Aorta (tissue), 5 donors: ENCODE measurements at regions not wholly inside any gene's neighbourhood (a gene's known extent, or its start where the extent isn't known, plus 50 kb on each side); places are given as distances from the start of the nearest gene placed in this dataset.

Experiments used
- ATAC-seq: fragments of 200-7000 bp; cut with Tn5 transposase; one replicate; pipeline ENCODE4 v1.9.1; 2022; ENCODE audit warnings: moderate library complexity; ENCODE audit not compliant: low FRiP score
- DNase-seq, 2 donors: peaks; one replicate each; pipeline ENCODE4 v3.0.0-alpha.2; 2020
- H3K27ac ChIP-seq, 2 donors: one replicate each; pipeline ENCODE4 v1.5.1; 2013; ENCODE audit warnings: low read length in 2 of 2, mild to moderate bottlenecking in 2 of 2, moderate library complexity in 2 of 2, control low read depth in 1 of 2, inconsistent platforms in 1 of 2, low read depth in 1 of 2
- H3K27me3 ChIP-seq, 2 donors: one replicate each; pipeline ENCODE4 v1.6.1; 2013; ENCODE audit warnings: control low read depth in 1 of 2, low read length in 1 of 2, mild to moderate bottlenecking in 1 of 2, moderate library complexity in 1 of 2; ENCODE audit not compliant: insufficient read depth in 2 of 2, control insufficient read depth in 1 of 2
- H3K36me3 ChIP-seq, 2 donors: one replicate each; pipeline ENCODE4 v1.6.1; 2013; ENCODE audit warnings: control low read depth in 1 of 2, low read length in 1 of 2, mild to moderate bottlenecking in 1 of 2; ENCODE audit not compliant: insufficient read depth in 2 of 2, control insufficient read depth in 1 of 2
- H3K4me1 ChIP-seq, 2 donors: one replicate each; pipeline ENCODE4 v1.6.1; 2013; ENCODE audit warnings: low read length in 2 of 2, control low read depth in 1 of 2, mild to moderate bottlenecking in 1 of 2, moderate library complexity in 1 of 2; ENCODE audit not compliant: insufficient read depth in 2 of 2, control insufficient read depth in 1 of 2
- H3K4me3 ChIP-seq, 2 donors: one replicate each; pipeline ENCODE4 v1.5.1; 2013; ENCODE audit warnings: low read length in 2 of 2, control low read depth in 1 of 2, mild to moderate bottlenecking in 1 of 2
- H3K9me3 ChIP-seq: one replicate; pipeline ENCODE4 v1.6.1; 2013; ENCODE audit warnings: mild to moderate bottlenecking, low read length; ENCODE audit not compliant: control insufficient read depth
- WGBS, 2 donors: extraction: QIAGEN DNeasy Blood & Tissue Kit; methylation state at CpG; one replicate each; pipeline ENCODE4 v1.1.7; 2013; 5-methylcytosine and 5-hydroxymethylcytosine counted together
- intact Hi-C, 2 donors: fragments of 100-400 bp; cut with DNase I; formaldehyde crosslinking; loops; one replicate each; pipeline versions ENCODE4 v1.14.2 to v1.15.0; 2022
- donor health status: healthy with polysubstance abuse.
- donor health status: Bipolar disorder and iron deficiency.
- donor health status: DM: no; HTN: no; CAD: no.
- donor health status: DM: no; HTN: no; CAD: no.
- donor health status: DM: yes; HTN: yes; CAD: no.

DNA sequence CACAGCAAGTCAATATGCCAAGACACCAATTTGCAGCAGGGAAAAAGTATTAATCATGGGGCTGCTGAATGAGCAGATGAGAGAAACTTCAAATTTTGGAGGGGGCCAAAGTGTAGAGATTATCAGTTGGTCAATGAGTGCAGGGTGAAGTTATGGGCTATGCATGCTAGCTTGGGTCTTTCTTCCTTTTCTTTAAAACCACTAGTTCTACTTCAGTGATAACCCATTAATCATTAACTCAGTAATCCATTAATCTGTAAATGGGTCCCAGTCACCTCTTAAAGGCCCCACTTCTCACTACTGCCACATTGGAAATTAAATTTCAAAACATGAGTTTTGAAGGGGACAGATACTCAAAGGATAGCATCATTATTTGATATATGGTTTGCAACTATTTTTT, 688.6 kb upstream of the ADGRL4 start:
- Histone ChIP-seq H3K27me3 (no peaks in the 10 kb centered on the region), H3K4me1 (no peaks in the 10 kb centered on the region), H3K9me3 (peaks cover 1% of the 10 kb centered on the region), H3K36me3 (no peaks in the 10 kb centered on the region), H3K27ac (no peak overlapping the region), H3K4me3 (no peak overlapping the region)
- ATAC-seq (no peak), DNase-seq (no peak)
- intact Hi-C loops = no loop called here

DNA sequence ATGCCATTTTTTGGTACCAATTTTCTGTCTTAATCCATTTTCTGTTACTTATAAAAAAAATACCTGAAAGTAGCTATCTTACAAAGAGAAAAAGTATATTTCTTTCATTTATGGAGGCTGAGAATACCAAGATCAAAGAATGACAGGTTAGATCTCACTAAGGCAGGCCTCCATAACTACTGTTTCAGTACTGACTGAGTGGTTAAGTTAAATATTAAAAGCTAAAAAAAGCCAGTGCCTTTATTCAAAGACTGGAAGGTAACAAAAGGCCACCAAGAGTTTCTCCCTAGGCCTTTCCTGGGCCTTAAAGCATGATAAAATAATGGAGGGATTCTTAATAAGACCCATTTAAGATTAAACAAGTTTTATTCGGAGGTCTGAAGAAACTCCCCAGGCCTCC, 687.7 kb upstream of the ADGRL4 start:
- Histone ChIP-seq H3K4me1 (no peaks in the 10 kb centered on the region), H3K36me3 (no peaks in the 10 kb centered on the region), H3K27me3 (no peaks in the 10 kb centered on the region), H3K27ac (no peak overlapping the region), H3K4me3 (no peak overlapping the region), H3K9me3 (peaks cover 1% of the 10 kb centered on the region)
- intact Hi-C loops = no loop called here
- 87 to 93% methylated on average over 1 of the region's 1 CpG for WGBS, 2 donors
- DNase-seq = no peak
- no peak for ATAC-seq

DNA sequence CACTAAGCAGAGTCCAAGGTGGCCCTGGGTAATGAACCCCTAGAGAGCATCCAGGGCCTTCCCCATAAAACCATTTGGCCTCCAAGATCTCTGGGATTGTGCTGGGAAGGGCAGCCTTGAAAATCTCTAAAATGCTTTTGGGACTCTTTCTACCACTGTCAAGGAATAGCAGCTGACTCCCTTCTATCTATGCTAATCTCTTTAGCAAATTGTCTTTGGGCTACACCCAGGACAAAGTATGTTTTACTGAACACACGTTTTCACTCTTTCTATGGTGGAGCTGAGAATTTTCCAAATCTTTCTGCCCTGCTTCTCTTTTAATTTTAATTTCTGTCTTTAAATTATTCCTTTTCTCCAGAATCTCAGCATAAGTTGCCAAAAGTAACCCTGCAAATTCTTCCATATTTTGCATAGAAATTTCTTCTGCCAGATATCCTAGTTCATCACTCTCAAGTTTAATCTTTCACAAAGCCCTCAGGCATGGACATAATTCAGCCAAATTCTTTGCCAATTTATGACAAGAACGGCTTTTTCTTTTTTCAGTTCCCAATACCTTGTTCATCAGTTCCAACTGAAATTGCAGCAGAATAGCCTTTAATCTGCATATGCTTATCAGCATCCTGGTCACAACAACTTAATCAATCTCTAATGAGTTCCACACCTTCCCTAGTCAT, 687.0 kb upstream of the ADGRL4 start:
- peaks cover 1% of the 10 kb centered on the region for H3K9me3 ChIP-seq
- no peak overlapping the region for H3K4me3 ChIP-seq
- no peaks in the 10 kb centered on the region for H3K27me3 ChIP-seq
- H3K4me1 ChIP-seq = no peaks in the 10 kb centered on the region
- intact Hi-C loops = no loop called here
- ATAC-seq (no peak), DNase-seq (no peak)
- 21 to 22% methylated on average over 2 of the region's 2 CpGs for WGBS, 2 donors
- H3K27ac ChIP-seq = no peak overlapping the region
- no peaks in the 10 kb centered on the region for H3K36me3 ChIP-seq

DNA sequence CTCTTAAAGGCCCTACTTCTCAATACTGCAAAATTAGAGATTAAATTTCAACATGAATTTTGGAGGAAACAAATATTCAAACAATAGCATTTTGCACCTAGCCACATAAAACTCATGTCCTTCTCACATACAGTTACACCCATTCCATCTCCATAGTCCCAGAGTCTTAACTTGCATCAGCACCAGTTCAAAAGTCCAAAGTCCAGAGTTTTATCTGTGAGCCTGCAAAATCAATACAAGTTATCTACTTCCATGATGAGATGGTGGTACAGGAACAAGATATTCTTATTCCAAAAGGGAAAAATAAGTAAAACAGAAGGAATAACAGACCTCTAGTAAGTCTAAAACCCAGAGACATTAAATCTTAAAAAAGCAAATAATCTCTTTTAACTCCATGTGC, 686.0 kb upstream of the ADGRL4 start:
- H3K4me3 ChIP-seq = no peak overlapping the region
- H3K27me3 ChIP-seq = no peaks in the 10 kb centered on the region
- DNase-seq (no peak), ATAC-seq (no peak)
- intact Hi-C loops = no loop called here
- H3K36me3 ChIP-seq = no peaks in the 10 kb centered on the region
- H3K9me3 ChIP-seq = peaks cover 1% of the 10 kb centered on the region
- H3K4me1 ChIP-seq = no peaks in the 10 kb centered on the region
- H3K27ac ChIP-seq = no peak overlapping the region

DNA sequence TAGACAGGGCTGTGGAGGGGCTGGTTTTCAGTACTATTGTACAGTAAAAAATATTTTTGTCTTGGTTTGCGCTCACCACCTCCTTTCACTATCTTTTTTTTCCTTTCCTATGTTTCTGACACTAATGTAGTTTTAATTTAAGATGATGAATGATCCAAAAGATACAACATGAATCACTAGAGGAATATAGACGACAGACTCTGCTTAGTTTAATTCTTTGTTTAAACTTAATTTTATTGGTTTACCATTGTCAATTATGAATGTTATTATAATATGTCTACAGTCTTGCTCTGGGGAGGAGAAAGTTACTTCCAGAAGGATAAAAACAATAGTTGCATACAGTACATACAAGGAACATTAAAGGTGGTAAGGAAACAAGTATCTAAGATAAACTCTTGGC, 682.4 kb upstream of the ADGRL4 start:
- no peaks in the 10 kb centered on the region for H3K27me3 ChIP-seq
- DNase-seq (no peak), ATAC-seq (no peak)
- H3K4me1 ChIP-seq = no peaks in the 10 kb centered on the region
- peaks cover 1% of the 10 kb centered on the region for H3K9me3 ChIP-seq
- H3K36me3 ChIP-seq = no peaks in the 10 kb centered on the region
- no peak overlapping the region for H3K27ac ChIP-seq
- no peak overlapping the region for H3K4me3 ChIP-seq
- intact Hi-C loops = no loop called here
- WGBS, 2 donors = 63% methylated on average over 2 of the region's 2 CpGs

DNA sequence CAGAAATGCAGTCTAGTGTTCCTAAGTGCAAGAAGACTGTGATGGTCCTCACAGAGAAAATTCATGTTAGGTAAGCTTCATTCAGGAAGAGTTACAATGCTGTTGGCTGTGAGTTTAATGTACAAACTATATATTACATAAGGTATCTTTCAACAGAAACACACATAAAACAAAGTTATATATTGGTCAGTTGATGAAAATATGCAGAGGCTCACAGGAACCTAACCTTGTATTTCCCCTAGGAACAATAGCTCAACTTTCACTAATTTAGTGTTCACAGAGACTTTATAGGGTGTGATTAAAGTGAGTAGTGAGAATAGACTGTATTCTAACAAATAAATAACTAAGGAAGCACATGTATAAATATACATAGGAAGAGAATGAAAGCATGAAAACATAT, 676.9 kb upstream of the ADGRL4 start:
- Histone ChIP-seq H3K36me3 (no peaks in the 10 kb centered on the region), H3K4me1 (no peaks in the 10 kb centered on the region), H3K27me3 (no peaks in the 10 kb centered on the region), H3K4me3 (no peak overlapping the region), H3K9me3 (no peaks in the 10 kb centered on the region), H3K27ac (no peak overlapping the region)
- DNase-seq = no peak
- no peak for ATAC-seq
- intact Hi-C loops = no loop called here

DNA sequence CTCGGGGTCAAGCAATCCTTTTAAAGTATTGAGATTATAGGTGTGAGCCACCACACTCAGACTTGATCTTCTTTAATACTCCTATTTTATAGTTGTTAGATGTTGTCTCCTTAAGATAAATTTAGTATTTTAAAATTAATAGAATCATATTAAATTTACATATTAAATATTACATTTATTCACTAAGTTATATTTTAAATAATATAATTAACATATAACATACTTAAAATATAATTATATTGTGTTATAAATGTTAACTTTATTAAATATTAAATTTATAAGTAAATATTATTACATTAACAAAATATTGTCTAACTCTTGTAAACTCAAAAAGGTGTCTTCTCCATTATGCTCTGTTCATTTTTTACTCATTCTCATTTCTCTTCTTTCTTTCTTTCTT, 675.9 kb upstream of the ADGRL4 start:
- intact Hi-C loops = no loop called here
- Histone ChIP-seq H3K36me3 (no peaks in the 10 kb centered on the region), H3K27ac (no peak overlapping the region), H3K27me3 (no peaks in the 10 kb centered on the region), H3K9me3 (no peaks in the 10 kb centered on the region), H3K4me1 (no peaks in the 10 kb centered on the region), H3K4me3 (no peak overlapping the region)
- no peak for DNase-seq
- 91 to 93% methylated on average over 1 of the region's 1 CpG for WGBS, 2 donors
- ATAC-seq = no peak

DNA sequence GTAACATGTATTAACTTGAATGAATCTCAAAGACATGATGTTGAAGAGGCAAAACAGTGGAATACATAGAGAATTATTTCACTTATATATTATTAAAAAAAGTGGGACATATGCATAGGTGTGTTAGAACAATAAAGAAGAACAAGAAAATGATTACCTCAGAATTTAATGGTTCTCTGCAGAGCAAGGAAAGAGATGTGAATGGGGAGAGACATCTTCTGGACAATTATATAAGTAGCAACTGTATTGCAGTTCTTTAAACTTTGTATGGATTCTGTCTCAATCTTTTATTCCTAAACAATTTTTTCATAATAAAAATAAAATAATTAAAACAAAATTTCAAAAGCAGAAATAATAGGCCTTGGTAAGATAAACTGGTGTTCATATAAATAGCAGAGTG, 674.9 kb upstream of the ADGRL4 start:
- no peak for DNase-seq
- no peaks in the 10 kb centered on the region for H3K4me1 ChIP-seq
- no peaks in the 10 kb centered on the region for H3K36me3 ChIP-seq
- no peak overlapping the region for H3K27ac ChIP-seq
- ATAC-seq = no peak
- intact Hi-C loops = no loop called here
- H3K27me3 ChIP-seq = no peaks in the 10 kb centered on the region
- H3K4me3 ChIP-seq = no peak overlapping the region
- no peaks in the 10 kb centered on the region for H3K9me3 ChIP-seq

DNA sequence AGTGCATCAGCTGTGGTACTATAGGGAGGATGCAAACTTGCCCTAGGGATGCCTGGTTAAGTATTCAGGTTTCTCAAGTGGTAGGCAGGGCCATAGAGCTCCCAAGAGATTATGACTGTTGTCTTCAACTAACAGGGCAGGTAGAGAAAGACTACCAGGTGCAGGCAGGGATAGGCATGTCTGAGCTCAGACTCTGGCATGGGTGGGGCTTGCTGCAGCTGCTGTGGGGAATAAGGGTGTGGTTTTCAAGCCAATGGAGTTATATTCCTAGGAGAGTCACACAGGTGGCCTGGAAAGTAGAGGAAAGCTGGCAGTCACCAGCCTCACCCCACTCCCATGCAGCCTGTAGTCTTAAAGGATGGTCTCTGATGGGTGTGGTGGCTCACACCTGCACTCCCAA, 673.4 kb upstream of the ADGRL4 start:
- Histone ChIP-seq H3K4me3 (no peak overlapping the region), H3K27ac (no peak overlapping the region), H3K27me3 (no peaks in the 10 kb centered on the region), H3K4me1 (no peaks in the 10 kb centered on the region), H3K36me3 (no peaks in the 10 kb centered on the region), H3K9me3 (no peaks in the 10 kb centered on the region)
- intact Hi-C loops = no loop called here
- no peak for ATAC-seq
- no peak for DNase-seq
